Uterus (tissue), 2 donors: ENCODE measurements at regions not wholly inside any gene's neighbourhood (a gene's known extent, or its start where the extent isn't known, plus 50 kb on each side); places are given as distances from the start of the nearest gene placed in this dataset.

Experiments used
- CTCF ChIP-seq, 4 experiments: fragments of 200-600 bp in 2 of 4; fragments of 450-650 bp in 2 of 4; sonication (generic) in 2 of 4; IDR thresholded peaks; one replicate each; pipeline ENCODE4 v1.5.1; 2016 to 2019; ENCODE audit warnings: antibody characterized with exemption in 4 of 4, mild to moderate bottlenecking in 2 of 4, moderate library complexity in 1 of 4
- POLR2A ChIP-seq, 2 donors: fragments of 450-650 bp; IDR thresholded peaks; one replicate each; pipeline ENCODE4 v1.6.1; 2016; ENCODE audit warnings: antibody characterized with exemption in 2 of 2, mild to moderate bottlenecking in 1 of 2, moderate library complexity in 1 of 2

- TF ChIP-seq CTCF (IDR thresholded peaks at IDR 0.05) (no peak), POLR2A (IDR thresholded peaks at IDR 0.05) (no peak)
Observed at GRCh38 chr12:92408072-92408900, 262.6 kb upstream of the BTG1 start.
